GM18867 (cell line): ENCODE measurements at regions not wholly inside any gene's neighbourhood (a gene's known extent, or its start where the extent isn't known, plus 50 kb on each side); places are given as distances from the start of the nearest gene placed in this dataset.

ENCODE experiments used
- ATAC-seq: cut with Tn5 transposase; IDR thresholded peaks from one replicate; pipeline ENCODE4 v1.9.1; 2021; ENCODE audit warnings: mild to moderate bottlenecking, moderate library complexity; ENCODE audit not compliant: unreplicated experiment

- ATAC-seq = no peak
These were observed 459.9 kb upstream of the CELF4 start for GRCh38 chr18:38025433-38026038.

GRCh38 chr18:38023871-38024270 lies 458.3 kb upstream of the CELF4 start:
- ATAC-seq = no peak

- no peak for ATAC-seq
These were observed 456.6 kb upstream of the CELF4 start for GRCh38 chr18:38022234-38022633.

- no peak for ATAC-seq
These were observed 453.7 kb upstream of the CELF4 start for GRCh38 chr18:38019292-38019691.

- ATAC-seq = no peak
These were observed 445.6 kb upstream of the CELF4 start for GRCh38 chr18:38010971-38011857.

GRCh38 chr18:38010037-38010436 lies 444.4 kb upstream of the CELF4 start:
- ATAC-seq = no peak

GRCh38 chr18:38009320-38009719 lies 443.7 kb upstream of the CELF4 start:
- no peak for ATAC-seq

- no peak for ATAC-seq
These were observed 442.2 kb upstream of the CELF4 start for GRCh38 chr18:38007676-38008330.

GRCh38 chr18:38007026-38007425 lies 441.4 kb upstream of the CELF4 start:
- no peak for ATAC-seq

GRCh38 chr18:38006541-38006940 lies 440.9 kb upstream of the CELF4 start:
- ATAC-seq = no peak

- ATAC-seq = no peak
These were observed 432.1 kb upstream of the CELF4 start for GRCh38 chr18:37997695-37998094.

GRCh38 chr18:37987901-37988300 lies 422.3 kb upstream of the CELF4 start:
- ATAC-seq = no peak

- ATAC-seq = no peak
These were observed 421.1 kb upstream of the CELF4 start for GRCh38 chr18:37986665-37987064.

- ATAC-seq = no peak
These were observed 419.5 kb upstream of the CELF4 start for GRCh38 chr18:37985126-37985525.

GRCh38 chr18:37980556-37980955 lies 415.0 kb upstream of the CELF4 start:
- no peak for ATAC-seq

GRCh38 chr18:37975446-37975845 lies 409.8 kb upstream of the CELF4 start:
- ATAC-seq = no peak

GRCh38 chr18:37967261-37967660 lies 401.7 kb upstream of the CELF4 start:
- ATAC-seq = no peak

GRCh38 chr18:37965572-37965970 lies 400.0 kb upstream of the CELF4 start:
- ATAC-seq = no peak

- no peak for ATAC-seq
These were observed 399.4 kb upstream of the CELF4 start for GRCh38 chr18:37964885-37965571.

GRCh38 chr18:37963837-37964236 lies 398.2 kb upstream of the CELF4 start:
- no peak for ATAC-seq

- ATAC-seq = no peak
These were observed 396.8 kb upstream of the CELF4 start for GRCh38 chr18:37962316-37962966.
